ENCODE measurements at regions not wholly inside any gene's neighbourhood (a gene's known extent, or its start where the extent isn't known, plus 50 kb on each side); places are given as distances from the start of the nearest gene placed in this dataset.

- TF ChIP-seq MTERF4 (CRISPR knock-in tag; IDR thresholded peaks at IDR 0.05), result no peak
- no peak for TF ChIP-seq CHD2 (IDR thresholded peaks at IDR 0.05; ENCODE audit: low read depth, low read length)
- TF ChIP-seq TAF1 (CRISPR knock-in tag; IDR thresholded peaks at IDR 0.05), result no peak
- TF ChIP-seq HIVEP1 (CRISPR knock-in tag; IDR thresholded peaks at IDR 0.05), result no peak
- TF ChIP-seq ZNF777 (CRISPR knock-in tag; IDR thresholded peaks at IDR 0.05), result no peak
- no peak for TF ChIP-seq ZNF891 (CRISPR knock-in tag; IDR thresholded peaks at IDR 0.05)
Observed at GRCh38 chr5:68432682-68433081, 217.1 kb downstream of the PIK3R1 start.

Measured in HepG2 (cell line).